ENCODE measurements at regions not wholly inside any gene's neighbourhood (a gene's known extent, or its start where the extent isn't known, plus 50 kb on each side); places are given as distances from the start of the nearest gene placed in this dataset.

DNA sequence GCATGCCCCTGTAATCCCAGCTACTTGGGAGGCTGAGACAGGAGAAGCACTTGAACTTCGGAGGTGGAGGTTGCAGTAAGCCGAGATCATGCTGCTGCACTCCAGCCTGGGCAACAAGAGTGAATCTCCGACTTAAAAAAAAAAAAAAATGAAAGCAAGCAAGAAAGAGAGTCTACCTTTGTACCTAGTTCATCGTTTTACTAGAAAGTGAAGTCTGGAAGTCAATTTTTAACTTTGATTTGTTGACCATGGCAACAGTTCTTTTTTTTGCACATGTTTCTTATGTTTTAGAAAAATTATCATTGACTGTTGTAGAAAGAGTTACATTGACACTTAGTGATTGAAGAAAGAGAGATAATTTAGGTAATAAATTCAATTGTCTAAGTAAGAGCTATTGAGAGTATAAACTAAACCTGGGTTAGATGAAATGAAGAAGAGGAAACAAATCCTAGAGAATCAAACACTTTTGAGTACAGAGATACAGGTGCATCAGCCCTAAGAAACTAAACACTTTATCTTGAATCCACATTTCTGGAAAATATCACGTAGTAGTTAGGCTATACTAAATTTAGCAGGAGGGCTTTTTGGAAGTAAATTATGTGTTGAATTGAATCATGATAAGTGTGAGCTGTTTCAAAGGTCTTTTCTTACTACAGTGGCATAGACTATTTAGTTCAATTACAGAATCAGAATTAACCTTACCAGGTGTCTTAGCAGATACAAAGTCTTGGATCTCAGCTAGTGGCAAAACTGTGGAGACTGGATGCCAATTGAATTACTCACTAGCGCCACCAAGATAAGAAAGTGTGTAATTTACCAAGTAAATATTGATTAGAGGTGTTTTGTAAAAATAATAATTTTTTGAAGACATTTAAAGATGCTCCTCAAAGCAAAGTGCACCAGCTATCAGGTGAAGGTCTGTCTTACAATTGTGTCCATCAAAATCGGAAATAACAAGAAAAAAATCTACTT, 303.4 kb upstream of the NRXN1 start:
- H3K4me3 ChIP-seq: no peak overlapping the region
- intact Hi-C loops (cut with DNase I; ENCODE audit: low total_unique reads): no loop called here
- H3K4me1 ChIP-seq: no peaks in the 10 kb centered on the region
- TF ChIP-seq POLR2A (IDR thresholded peaks at IDR 0.05) (no peak), CTCF (IDR thresholded peaks at IDR 0.05) (no peak)
- DNase-seq: no peak
- no peaks in the 10 kb centered on the region for H3K36me3 ChIP-seq
- no peak overlapping the region for H3K27ac ChIP-seq
- no peaks in the 10 kb centered on the region for H3K9me3 ChIP-seq
- no peaks in the 10 kb centered on the region for H3K27me3 ChIP-seq

GRCh38 chr2:51329512-51329911, 297.6 kb upstream of the NRXN1 start:
- DNase-seq: no peak
- Histone ChIP-seq H3K9me3 (no peaks in the 10 kb centered on the region), H3K27ac (no peak overlapping the region), H3K36me3 (no peaks in the 10 kb centered on the region), H3K27me3 (no peaks in the 10 kb centered on the region), H3K4me1 (no peaks in the 10 kb centered on the region), H3K4me3 (no peak overlapping the region)
- intact Hi-C loops (cut with DNase I; ENCODE audit: low total_unique reads): no loop called here
- TF ChIP-seq CTCF (IDR thresholded peaks at IDR 0.05) (no peak), POLR2A (IDR thresholded peaks at IDR 0.05) (no peak)

DNA sequence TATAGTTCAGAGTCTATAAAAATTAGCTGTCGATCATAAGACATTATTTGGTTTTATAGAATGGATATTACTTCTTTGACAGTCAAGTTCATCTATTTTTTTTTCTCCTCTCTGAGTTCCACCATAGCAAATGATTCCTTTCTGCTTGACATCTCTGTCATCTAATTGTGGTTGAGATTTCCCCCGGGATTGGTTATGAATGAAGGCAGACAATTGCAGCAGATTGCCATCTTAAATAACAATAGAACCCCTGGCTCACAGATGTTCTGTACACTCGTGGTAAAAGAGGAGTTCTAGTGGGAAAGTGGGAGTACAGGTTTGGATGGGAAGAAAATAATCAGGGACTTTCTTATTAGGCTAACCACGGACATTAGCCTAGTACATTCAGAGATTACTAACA, 292.1 kb upstream of the NRXN1 start:
- no peaks in the 10 kb centered on the region for H3K4me1 ChIP-seq
- no peak for DNase-seq
- no peak for TF ChIP-seq POLR2A (IDR thresholded peaks at IDR 0.05)
- TF ChIP-seq CTCF (IDR thresholded peaks at IDR 0.05): no peak
- H3K4me3 ChIP-seq: no peak overlapping the region
- H3K9me3 ChIP-seq: no peaks in the 10 kb centered on the region
- H3K27me3 ChIP-seq: no peaks in the 10 kb centered on the region
- intact Hi-C loops (cut with DNase I; ENCODE audit: low total_unique reads): no loop called here
- H3K27ac ChIP-seq: no peak overlapping the region
- no peaks in the 10 kb centered on the region for H3K36me3 ChIP-seq

DNA sequence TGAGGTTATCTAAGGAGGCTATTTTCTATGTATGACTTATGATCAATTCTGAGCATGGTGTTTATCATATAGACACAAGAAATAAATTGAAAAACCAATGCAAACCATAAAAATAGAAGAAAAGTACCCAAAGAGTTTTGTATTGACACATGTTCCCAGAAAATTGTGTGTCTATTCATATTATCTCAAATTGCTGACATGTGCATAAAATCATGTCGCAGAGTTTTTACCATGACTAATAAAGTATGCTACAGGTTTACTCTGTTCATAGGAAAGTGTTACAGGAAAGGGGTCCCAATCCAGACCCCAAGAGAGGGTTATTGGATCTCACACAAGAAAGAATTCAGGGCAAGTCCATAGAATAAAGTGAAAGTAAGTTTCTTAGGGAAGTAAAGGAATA, 290.7 kb upstream of the NRXN1 start:
- no peak overlapping the region for H3K4me3 ChIP-seq
- DNase-seq: no peak
- H3K36me3 ChIP-seq: no peaks in the 10 kb centered on the region
- no peaks in the 10 kb centered on the region for H3K9me3 ChIP-seq
- intact Hi-C loops (cut with DNase I; ENCODE audit: low total_unique reads): no loop called here
- H3K27me3 ChIP-seq: no peaks in the 10 kb centered on the region
- TF ChIP-seq POLR2A (IDR thresholded peaks at IDR 0.05) (no peak), CTCF (IDR thresholded peaks at IDR 0.05) (no peak)
- no peak overlapping the region for H3K27ac ChIP-seq
- H3K4me1 ChIP-seq: no peaks in the 10 kb centered on the region

GRCh38 chr2:51304311-51304710, 272.4 kb upstream of the NRXN1 start:
- Histone ChIP-seq H3K27me3 (no peaks in the 10 kb centered on the region), H3K36me3 (no peaks in the 10 kb centered on the region), H3K9me3 (no peaks in the 10 kb centered on the region), H3K4me3 (no peak overlapping the region), H3K27ac (no peak overlapping the region), H3K4me1 (no peaks in the 10 kb centered on the region)
- TF ChIP-seq CTCF (IDR thresholded peaks at IDR 0.05) (no peak), POLR2A (IDR thresholded peaks at IDR 0.05) (no peak)
- DNase-seq: no peak
- intact Hi-C loops (cut with DNase I; ENCODE audit: low total_unique reads): no loop called here
